ENCODE measurements at regions not wholly inside any gene's neighbourhood (a gene's known extent, or its start where the extent isn't known, plus 50 kb on each side); places are given as distances from the start of the nearest gene placed in this dataset.
"Not testable (repeated sequence)": the region's sequence is repeated elsewhere in the genome, so short reads cannot be mapped to it uniquely, and the experiment has no call there.

DNA sequence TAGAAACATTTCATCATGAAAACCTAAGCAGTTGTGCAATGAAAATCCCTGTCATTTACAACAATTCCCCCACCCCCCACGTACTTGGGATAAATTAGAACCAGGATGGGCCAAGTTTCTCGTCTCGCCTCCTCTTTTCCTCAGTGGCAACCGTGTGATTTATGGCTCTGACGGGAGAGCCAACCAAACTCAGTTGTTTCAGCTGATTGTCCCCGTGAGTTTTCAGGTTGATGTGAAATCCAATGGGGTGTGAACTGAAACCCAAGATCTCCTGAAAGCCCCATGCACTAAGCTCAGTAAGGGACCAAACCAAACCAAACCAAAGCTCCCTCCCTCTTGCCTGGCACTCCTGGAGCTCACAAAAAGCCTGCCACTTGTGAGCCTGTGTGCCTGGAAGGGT lies 138.7 kb upstream of the SLC24A2 start:
- DNase-seq, result no peak

DNA sequence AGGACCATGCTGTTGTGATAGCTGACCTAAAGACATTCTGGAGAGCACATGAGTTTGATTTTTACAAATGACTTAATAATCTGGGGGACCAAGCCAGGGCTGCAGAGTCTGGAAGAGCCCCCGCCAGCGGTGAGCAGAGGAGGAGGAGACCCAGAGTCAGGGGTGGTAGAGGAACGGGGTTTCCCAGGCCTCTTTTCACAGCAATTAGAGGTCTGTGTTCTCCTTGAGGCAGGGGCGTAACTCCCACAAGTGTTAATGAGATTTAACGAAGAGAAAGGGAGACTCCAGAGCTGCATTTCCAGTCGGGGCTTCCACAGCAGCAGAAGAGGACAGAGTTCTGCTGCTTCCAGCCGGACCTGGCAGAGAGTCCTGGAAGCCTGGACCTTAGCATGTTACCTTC lies 137.9 kb upstream of the SLC24A2 start:
- DNase-seq, result no peak

DNA sequence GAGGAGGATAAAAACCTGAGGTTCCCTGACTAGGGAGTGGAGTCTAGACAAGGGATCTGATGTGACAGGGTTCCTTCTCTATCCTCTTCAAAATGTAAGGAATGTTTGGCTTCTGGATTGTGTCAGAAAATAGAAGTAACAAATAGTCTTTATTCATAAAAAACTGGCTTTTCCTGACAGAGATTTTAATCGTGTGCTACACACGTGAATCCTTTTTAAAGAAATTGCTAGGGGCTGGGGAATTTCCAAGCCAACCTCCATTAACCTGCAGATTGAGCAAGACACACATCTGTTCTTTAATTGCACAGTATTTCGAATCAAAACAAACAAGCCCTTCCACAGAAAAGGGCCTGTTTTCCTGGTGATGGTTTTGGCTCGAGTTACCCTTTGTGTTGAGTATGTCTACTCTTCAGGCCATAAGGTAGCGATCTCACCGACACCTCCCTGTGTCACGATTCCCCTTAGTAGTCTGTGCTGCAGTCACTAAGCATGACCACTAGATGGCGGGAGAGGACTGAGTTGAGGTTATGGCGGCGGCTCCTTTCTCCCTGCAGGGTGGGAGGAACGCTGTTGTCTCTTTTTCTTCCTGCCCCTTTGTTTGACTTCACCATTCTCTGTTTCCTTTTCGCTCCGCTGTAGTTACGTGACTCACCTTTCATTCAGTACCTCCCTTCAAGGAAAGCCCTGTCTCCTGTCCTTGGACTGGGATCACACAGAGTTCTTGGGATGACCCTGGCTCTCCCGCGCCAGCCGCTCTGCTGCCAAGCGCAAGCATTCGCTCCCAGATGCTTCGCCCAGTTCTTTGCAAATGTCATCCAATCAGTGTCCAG lies 137.1 kb upstream of the SLC24A2 start:
- peak; percentile 31 for DNase-seq

DNA sequence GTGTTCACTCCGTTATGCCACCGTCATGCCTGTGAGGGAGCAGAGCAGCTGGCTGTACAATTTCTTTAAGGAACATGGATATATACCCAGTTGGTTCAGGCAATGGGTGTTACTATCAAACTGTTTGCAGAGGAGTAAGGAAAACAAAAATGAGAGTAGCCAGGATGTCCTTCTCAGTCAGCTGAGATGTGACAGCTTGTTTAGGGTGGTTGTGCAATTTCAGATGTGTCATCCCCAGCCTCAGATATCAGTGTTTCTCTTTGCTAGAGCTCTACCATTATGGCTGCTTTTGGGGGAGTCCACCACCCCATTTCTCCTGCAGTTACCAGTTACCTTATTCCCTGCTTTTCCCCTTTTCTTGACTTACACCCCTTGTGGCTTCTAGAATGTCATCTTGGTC lies 135.2 kb upstream of the SLC24A2 start:
- no peak for DNase-seq

DNA sequence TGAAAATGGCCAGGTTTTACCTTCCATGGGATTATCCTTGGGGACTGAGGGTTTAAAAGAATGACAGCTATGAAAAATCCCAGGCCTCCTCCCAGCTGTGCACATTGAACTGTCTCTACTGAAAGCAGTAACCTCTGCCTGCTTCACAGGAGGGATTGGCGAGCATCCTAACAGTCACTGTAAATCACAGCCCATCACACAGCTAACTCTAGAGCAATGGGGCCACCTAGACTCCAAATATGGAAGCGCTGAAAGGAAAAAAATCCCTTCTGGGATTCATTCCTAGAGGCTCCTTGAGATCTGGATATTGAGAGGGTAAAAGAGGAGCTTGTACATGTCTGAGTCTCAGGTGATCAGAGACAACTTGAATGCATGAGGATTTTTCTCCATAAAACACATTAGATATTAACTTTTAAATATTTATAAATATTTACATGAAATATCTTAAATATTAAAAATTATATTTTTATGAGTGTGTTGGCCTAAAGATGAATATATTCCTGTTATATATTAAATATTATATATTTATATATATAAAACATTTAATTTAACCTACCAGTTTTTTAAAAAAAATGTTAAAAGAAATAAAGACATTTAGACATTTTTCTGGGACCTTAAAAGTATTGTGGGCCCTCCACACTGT lies 133.8 kb upstream of the SLC24A2 start:
- no peak for DNase-seq

DNA sequence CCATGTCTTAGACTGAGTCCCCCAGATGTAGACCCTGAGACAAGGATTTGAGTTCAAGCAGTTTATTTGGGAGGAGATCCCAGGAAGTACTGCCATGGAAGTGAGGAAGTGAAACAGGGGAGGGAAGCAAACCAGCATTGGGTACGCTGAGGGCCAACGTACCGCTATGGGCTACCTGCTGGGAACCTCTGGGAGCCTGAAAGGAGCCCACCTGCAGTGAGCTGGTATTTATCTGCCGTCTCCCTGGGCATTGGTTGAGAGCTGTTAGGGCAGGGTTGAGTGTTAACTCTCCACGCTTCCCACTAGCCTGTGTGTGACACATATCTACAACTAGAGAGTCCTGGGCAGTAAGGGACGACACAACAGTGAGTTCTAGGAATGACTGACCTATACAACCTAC lies 131.6 kb upstream of the SLC24A2 start:
- DNase-seq, result no peak

DNA sequence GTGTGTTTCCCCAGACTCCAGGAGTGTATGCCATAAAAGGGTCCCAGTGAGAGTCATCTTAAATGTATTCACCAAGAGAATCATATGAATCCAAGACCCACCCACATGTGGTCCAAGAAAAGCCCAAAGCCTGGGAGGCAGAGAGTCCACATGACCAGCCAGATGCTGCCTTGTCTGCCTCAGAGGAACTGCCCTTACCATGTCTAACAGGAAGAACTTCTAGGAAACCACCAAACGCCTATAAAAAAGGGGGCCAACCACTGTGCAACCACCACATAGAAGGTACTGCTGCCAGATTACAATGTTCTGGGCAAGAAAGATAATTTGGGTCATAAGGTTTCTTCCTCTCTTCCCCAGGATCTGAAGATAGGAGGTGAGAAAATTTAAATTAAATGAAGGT lies 129.8 kb upstream of the SLC24A2 start:
- no peak for DNase-seq

DNA sequence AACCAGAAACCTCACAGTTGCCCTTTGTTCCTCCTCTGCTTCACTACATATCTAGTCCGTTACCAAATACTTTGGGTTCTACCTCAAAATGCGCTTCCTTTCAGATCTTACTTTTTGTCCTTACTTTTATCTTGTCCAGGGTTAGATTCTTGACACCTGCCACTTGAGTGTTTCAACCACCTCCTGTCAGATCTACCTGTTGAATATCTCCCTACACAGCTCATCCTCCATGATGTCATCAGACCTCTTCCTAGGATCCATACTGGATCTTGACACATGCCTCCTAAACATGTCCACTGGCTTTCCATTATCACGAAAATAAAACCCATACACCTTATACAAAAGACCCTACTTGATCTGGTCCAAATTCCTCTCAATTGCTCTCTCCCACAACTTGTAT lies 125.2 kb upstream of the SLC24A2 start:
- DNase-seq, result no peak

DNA sequence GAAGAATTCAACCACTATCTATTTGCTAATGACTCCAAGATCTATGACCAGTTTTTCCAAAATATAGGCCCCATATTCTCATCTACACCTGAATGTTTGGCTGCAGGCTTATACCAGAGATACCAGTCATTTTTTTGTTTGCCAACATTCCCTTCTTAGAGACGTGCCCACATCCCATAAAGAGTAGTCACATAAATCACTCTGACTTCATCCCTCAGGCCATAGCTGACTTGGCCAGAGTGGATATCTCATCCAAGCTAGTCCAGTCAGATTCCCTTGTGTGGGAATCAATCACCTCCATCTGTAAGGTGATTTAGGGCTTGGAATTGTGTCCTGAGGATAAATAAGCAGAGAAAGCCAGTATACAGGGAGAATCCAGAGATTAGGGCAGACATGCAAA lies 124.3 kb upstream of the SLC24A2 start:
- no peak for DNase-seq

DNA sequence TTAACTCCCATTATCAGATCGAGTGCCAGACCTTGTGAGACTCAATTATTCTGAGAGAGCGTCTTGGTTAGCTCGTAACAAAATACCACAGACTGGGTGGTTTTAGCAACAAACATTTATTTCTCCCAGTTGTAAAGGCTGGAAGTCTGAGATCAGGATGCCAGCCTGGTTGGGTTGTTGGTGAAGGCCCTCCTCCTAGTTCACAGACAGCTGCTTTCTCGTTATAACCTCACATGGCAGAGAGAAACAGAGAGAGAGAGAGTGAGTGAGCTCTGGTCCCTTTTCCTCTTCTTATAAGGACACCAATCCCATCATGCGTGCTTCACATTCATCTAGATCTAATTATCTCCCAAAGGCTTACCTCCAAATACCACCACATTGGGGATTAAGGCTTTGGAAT lies 114.2 kb upstream of the SLC24A2 start:
- DNase-seq, result no peak

DNA sequence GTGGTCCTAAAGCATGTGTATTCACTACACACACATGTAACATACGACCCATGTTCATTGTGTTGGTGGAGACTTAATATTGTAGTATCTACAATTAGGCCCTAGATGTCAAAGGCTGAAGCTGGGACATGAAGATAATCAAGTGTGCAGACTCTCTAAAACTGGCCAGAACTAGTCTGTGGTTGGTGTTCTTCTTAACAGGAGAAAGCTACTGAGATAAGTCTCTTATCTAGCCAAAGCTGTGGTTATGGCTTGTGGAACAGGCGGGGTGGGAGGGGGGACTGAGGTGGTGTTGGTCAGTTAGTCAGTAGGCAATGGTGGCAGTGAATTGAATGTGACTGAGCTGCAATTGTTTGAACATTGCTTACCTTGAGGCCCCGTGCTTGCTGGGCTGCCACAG lies 112.7 kb upstream of the SLC24A2 start:
- no peak for DNase-seq

DNA sequence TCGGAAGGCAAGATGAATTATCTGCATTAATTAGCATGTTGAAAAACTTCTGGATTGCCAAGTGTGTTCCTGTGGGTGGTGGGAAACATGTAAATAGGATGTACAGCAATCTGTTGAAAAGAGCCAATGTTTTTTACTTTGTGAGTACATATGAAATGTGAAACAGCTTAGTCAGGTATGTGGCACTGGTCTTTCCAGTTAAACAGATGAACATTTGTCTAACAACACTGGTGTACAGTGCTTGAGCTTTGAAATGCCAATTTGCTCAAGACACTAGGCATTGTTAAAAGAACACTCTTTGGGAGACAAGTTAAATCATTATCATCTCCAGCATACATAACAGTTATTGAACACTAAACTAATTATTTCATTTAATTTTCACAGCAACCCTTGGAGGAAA lies 107.3 kb upstream of the SLC24A2 start:
- DNase-seq, result no peak

DNA sequence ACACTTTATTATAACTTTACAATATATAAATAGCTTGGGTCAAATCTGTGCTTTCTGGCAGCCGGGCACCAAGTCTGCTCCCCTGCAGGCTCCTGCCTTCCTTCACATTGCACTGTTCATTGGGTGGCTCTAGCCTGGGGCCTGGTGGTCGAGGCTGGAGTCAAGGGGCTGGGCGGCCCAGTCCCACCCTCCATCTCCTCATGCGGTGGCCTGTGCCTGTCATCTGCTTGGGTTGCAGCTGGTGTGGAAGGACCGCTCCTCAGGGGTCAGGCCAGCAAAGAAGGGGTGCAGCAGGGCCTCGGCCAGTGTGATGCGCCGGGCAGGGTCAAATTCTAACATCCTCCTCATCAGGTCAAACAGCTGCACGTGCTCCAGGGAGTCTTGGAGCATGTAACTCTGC lies 106.7 kb upstream of the SLC24A2 start:
- DNase-seq, result not testable (repeated sequence)

DNA sequence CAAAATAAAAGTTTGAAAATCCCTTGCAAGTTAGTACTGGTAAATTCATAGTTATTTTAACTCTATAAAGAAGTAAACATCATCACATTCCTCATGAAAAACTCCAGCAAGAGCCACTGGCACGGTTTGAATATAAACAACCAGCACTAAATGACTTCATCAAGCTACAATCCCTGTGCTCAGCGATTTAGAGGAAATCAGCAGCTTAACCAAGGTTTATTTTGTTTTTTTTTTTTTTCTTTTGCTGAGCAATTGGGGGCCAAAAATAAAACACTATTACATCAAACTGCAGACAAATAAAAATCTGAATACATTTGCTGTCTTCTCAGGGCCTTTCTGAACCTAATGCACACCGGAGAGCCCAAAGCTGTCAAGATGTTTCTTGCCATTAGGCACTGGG lies 106.2 kb upstream of the SLC24A2 start:
- no peak for DNase-seq

DNA sequence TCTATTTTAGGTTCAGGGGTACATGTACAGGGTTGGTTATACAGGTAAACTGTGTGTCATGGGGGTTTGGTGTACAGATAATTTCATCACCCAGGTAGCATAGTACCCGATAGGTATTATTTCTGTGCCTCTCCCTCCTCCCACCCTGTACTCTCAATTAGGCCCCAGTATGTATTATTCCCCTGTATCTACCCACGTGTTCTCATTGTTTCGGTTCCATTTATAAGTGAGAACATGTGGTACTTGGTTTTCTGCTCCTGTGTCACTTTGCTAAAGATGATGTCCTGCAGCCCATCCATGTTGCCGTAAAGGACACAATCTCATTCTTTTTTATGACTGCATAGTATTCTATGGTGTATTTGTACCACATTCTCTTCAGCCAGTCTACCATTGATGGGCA lies 96.8 kb upstream of the SLC24A2 start:
- DNase-seq, result no peak

DNA sequence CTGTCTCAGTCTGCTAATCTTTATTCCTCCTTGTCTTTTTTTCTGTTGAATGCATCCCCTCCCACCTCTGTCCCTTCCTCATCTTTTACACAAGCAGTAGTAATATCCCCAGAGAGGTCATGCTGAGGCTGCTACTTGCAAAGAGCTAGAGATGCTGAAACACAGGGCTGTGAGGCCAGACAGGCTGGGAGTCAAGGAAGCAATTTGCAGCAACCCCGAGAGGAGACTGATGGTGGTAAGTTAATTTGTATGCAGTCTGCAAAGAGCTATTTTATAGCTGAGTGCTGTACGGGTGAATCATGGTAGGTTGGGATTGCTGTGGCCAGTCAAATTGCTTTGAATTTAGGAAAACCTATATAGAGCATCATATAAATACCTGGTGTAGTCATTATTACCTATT lies 90.2 kb upstream of the SLC24A2 start:
- no peak for DNase-seq

DNA sequence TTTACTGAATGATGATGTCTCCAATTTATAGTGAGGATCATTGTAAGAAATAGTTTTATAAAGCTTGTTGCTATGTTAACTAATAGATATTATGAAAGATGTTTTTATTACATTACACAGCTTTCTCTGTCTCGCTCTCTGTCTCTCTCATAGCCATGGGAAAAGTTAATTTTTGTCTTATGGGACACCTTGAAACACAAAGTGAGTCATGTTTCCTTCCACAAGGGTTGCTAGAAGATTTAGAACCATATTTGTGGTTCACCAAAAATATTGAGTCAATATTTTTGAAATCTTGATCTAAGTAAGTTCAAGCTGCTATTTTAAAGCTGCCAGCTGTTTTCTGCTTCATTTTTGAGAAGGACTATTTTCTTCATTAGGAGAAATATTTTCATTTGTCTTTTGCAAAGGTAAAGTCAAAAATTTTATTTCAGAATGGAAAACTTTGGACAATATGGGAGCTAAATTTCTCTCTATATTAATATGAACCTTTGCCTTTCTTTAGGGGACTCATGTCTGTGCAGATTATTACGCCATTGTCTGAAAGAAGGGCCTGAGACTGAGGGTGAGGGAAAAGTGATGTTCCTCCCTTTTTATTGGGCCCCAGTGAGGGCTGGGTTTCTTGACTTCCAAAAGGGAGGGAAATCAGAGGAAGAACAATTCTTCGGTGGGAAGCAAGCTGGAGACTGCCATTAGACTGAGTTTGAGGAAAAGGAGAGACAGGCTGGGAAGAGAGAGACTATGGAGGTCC lies 87.9 kb upstream of the SLC24A2 start:
- no peak for DNase-seq

DNA sequence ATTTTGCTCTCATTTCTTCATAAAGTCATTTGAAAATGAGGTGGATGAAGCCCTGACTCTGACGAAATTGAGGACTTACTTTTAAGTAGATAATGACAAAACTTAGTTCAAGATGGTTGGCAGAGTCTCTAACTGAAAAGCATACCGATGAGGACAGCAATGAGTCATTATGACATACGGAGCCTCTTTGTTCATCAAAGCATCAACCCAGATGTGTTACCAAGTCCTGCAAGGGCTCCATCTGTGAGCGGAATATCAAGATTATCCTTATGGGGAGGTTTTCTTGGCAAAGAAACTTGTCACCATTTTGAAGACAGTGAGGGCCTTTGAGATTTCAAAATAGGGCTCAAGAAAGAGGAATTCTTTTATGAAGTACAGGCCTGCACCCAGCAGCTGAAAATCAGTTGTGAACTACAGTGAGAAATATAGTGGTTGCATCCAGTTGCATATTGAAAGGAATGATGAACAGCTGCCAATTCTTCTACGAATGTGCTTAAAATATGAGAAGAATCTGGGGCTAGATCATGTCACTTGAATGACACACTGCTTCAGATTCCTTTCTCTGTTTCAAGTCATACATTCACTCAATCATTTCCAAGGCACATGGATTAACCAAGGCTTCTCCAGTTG lies 86.6 kb upstream of the SLC24A2 start:
- no peak for DNase-seq

DNA sequence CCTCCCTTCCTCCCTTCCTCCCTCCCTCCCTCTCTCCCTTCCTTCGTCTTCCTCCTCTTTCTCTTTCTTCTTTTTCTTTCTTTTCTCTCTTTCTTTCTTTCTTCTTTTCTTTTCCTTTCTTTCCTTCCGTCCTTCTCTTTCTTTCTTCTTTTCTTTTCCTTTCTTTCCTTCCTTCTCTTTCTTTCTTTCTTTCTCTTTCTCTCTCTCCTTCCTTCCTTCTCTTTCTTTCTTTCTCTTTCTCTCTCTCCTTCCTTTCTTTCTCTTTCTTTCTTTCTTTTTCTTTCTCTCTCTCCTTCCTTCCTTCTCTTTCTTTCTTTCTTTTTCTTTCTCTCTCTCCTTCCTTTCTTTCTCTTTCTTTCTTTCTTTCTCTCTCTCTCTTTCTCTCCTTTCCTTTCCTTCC lies 84.4 kb upstream of the SLC24A2 start:
- DNase-seq, result not testable (repeated sequence)

DNA sequence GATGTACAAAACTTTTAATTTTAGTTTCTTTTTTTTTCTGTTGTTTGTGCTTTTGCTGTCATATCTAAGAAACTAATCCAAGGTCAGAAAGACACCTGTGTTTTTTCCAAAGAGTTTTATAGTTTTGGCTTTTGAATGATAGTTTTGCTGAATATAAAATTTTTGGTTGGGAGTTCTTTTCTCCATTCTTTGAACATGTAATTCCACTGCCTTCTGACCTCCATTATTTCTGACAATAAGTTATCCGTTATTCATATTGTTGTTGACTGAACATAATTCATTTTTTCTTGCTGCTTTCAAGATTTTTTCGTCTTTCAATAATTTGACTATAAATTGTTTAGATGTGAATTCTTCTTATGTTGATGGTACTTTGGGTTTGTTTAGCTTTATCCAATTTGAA lies 82.2 kb upstream of the SLC24A2 start:
- no peak for DNase-seq

DNA sequence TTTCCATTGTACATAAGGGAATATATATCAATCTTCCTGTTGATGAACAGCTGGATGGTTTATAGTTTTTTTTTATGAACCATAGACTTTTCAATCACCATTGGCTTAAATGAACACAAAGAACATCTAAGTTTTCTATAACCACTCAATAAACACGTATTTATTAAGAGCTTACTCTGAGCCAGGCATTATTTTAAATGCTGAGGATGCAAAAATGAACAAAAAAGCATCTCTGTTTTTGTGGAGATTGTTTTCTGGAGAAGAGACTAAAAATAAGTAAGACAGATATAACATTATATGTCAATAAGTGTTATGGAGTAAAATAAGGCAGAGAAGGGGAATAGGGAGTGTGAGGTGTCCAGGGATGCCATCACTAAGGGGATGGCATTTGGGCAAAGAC lies 52.1 kb upstream of the SLC24A2 start:
- DNase-seq, result no peak

Data from NCI-H226 (cell line).